ENCODE measurements at regions not wholly inside any gene's neighbourhood (a gene's known extent, or its start where the extent isn't known, plus 50 kb on each side); places are given as distances from the start of the nearest gene placed in this dataset.
"Not testable (repeated sequence)": the region's sequence is repeated elsewhere in the genome, so short reads cannot be mapped to it uniquely, and the experiment has no call there.

GRCh38 chr2:14494759-14495158 lies 137.8 kb upstream of the LRATD1 start:
- no peak for DNase-seq

GRCh38 chr2:14501061-14501460 lies 131.5 kb upstream of the LRATD1 start:
- DNase-seq, result no peak

GRCh38 chr2:14506955-14507354 lies 125.6 kb upstream of the LRATD1 start:
- DNase-seq, result not testable (repeated sequence)

- DNase-seq, result no peak
Measured at GRCh38 chr2:14511541-14511940, 121.0 kb upstream of the LRATD1 start.

- peak; percentile 42 for DNase-seq
Measured at GRCh38 chr2:14513903-14514302, 118.6 kb upstream of the LRATD1 start.

GRCh38 chr2:14516844-14517243 lies 115.7 kb upstream of the LRATD1 start:
- DNase-seq, result peak; percentile 98

- DNase-seq, result no peak
Measured at GRCh38 chr2:14517731-14518130, 114.8 kb upstream of the LRATD1 start.

GRCh38 chr2:14520385-14520945 lies 112.1 kb upstream of the LRATD1 start:
- no peak for DNase-seq

- DNase-seq, result peak; percentile 78
Measured at GRCh38 chr2:14524041-14524802, 108.3 kb upstream of the LRATD1 start.

- DNase-seq, result peak; percentile 60
Measured at GRCh38 chr2:14524803-14525080, 107.8 kb upstream of the LRATD1 start.

- peak; percentile 58 for DNase-seq
Measured at GRCh38 chr2:14530506-14530905, 102.0 kb upstream of the LRATD1 start.

GRCh38 chr2:14533131-14533757 lies 99.3 kb upstream of the LRATD1 start:
- no peak for DNase-seq

GRCh38 chr2:14535156-14535555 lies 97.4 kb upstream of the LRATD1 start:
- DNase-seq, result no peak

- no peak for DNase-seq
Measured at GRCh38 chr2:14536976-14537375, 95.5 kb upstream of the LRATD1 start.

- DNase-seq, result no peak
Measured at GRCh38 chr2:14540015-14540414, 92.5 kb upstream of the LRATD1 start.

GRCh38 chr2:14543284-14543683 lies 89.2 kb upstream of the LRATD1 start:
- DNase-seq, result no peak

- no peak for DNase-seq
Measured at GRCh38 chr2:14544247-14544646, 88.3 kb upstream of the LRATD1 start.

GRCh38 chr2:14547830-14548229 lies 84.7 kb upstream of the LRATD1 start:
- DNase-seq, result no peak

- DNase-seq, result no peak
Measured at GRCh38 chr2:14550658-14551057, 81.9 kb upstream of the LRATD1 start.

GRCh38 chr2:14551069-14551468 lies 81.4 kb upstream of the LRATD1 start:
- DNase-seq, result no peak

- no peak for DNase-seq
Measured at GRCh38 chr2:14552286-14552685, 80.2 kb upstream of the LRATD1 start.

- no peak for DNase-seq
Measured at GRCh38 chr2:14552818-14553217, 79.7 kb upstream of the LRATD1 start.

- no peak for DNase-seq
Measured at GRCh38 chr2:14554849-14555545, 77.5 kb upstream of the LRATD1 start.

- no peak for DNase-seq
Measured at GRCh38 chr2:14557111-14557510, 75.4 kb upstream of the LRATD1 start.
